ENCODE measurements at regions not wholly inside any gene's neighbourhood (a gene's known extent, or its start where the extent isn't known, plus 50 kb on each side); places are given as distances from the start of the nearest gene placed in this dataset.
A peak's percentile ranks its signal among the peaks of the same experiment; 100 is the strongest.

DNA sequence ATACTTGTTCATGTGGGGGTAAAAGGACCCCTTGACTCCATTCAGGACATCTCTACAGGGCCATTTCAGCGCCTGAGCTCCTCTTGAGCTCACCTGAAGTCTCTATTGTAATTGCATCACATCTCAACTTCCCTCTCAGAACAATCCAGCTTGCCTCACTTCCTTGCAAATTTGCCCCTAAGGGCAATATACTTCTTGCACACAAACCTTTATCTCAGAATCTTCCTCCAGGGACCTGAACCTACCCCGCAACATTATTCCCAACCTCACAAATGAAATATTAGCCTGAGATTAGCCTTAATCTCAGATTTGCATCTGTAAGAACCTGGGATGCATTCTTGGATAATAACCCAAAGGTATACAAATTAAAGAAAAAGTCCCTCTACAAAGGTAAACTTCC, 159.2 kb downstream of the DRD1 start:
- H3K4me1 Mint-ChIP-seq (ENCODE audit: low read depth, unreplicated experiment), result peaks cover 52% of the 10 kb centered on the region
- no peak overlapping the region for H3K4me3 Mint-ChIP-seq (ENCODE audit: unreplicated experiment)
- no peak overlapping the region for H3K4me3 ChIP-seq (ENCODE audit: low read depth, low read length)
- H3K9me3 ChIP-seq, result no peaks in the 10 kb centered on the region
- CTCF ChIA-PET, result no interaction called here
- no peaks in the 10 kb centered on the region for H3K27me3 Mint-ChIP-seq (ENCODE audit: insufficient read depth, unreplicated experiment)
- no peaks in the 10 kb centered on the region for H3K36me3 ChIP-seq (ENCODE audit: control insufficient read depth, insufficient read depth, low read length)
- POLR2A ChIA-PET, result no interaction called here
- H3K27ac Mint-ChIP-seq (ENCODE audit: unreplicated experiment), result peak overlapping the region; percentile 93
- H3K4me1 ChIP-seq, result peaks cover 59% of the 10 kb centered on the region
- peaks cover 9% of the 10 kb centered on the region for H3K36me3 Mint-ChIP-seq (ENCODE audit: insufficient read depth, unreplicated experiment)
- intact Hi-C loops (cut with micrococcal nuclease; ENCODE audit: unreplicated experiment), result loop anchor here (5.0 kb wide), 1 partner anchor 132 kb away; no protein-coding TSS in a partner anchor
- H3K27me3 ChIP-seq (replicated peaks; ENCODE audit: control insufficient read depth, insufficient read depth, low read length), result no peaks in the 10 kb centered on the region
- TF ChIP-seq, protein P1, sequence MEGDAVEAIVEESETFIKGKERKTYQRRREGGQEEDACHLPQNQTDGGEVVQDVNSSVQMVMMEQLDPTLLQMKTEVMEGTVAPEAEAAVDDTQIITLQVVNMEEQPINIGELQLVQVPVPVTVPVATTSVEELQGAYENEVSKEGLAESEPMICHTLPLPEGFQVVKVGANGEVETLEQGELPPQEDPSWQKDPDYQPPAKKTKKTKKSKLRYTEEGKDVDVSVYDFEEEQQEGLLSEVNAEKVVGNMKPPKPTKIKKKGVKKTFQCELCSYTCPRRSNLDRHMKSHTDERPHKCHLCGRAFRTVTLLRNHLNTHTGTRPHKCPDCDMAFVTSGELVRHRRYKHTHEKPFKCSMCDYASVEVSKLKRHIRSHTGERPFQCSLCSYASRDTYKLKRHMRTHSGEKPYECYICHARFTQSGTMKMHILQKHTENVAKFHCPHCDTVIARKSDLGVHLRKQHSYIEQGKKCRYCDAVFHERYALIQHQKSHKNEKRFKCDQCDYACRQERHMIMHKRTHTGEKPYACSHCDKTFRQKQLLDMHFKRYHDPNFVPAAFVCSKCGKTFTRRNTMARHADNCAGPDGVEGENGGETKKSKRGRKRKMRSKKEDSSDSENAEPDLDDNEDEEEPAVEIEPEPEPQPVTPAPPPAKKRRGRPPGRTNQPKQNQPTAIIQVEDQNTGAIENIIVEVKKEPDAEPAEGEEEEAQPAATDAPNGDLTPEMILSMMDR (IDR thresholded peaks at IDR 0.05; ENCODE audit: insufficient read depth in 1 of 2, low read depth in 1 of 2, low read length in 1 of 2, severe bottlenecking in 1 of 2, unreplicated experiment in 1 of 2), result no peak
- no TSS peak for BruUV-seq (replicated peaks)
- DNase-seq, result no peak
- H3K9me3 Mint-ChIP-seq (ENCODE audit: unreplicated experiment), result peaks cover 10% of the 10 kb centered on the region

DNA sequence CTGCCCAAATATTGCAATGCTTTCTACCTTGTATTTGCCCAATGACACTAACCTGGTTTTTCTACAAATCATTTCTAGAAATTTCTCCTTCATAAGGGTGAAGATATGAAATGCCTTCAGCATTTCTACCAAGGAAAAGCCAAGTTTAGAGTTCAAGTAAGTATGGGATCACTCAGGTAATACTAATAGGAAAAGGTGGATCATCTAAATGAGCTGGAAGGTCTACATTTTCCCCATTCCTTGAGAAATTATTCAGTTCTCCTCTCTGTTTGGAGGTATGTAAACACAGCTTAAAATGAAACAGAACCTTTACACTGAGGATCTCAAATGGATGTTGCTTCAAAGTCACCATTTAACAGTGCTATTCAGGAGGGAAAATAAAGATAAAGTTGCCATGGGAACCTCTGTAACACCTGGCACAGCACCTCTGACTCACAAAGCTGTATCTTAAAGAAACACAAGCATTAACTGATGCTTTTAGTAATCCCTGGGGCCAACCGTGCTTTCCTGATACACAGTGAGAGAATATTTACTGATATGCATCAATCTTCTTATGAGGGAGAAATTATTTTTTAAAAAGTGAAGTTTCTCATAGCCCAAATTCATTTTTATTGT, 161.3 kb downstream of the DRD1 start:
- Histone ChIP-seq H3K36me3 (ENCODE audit: control insufficient read depth, insufficient read depth, low read length) (no peaks in the 10 kb centered on the region), H3K27me3 (replicated peaks; ENCODE audit: control insufficient read depth, insufficient read depth, low read length) (no peaks in the 10 kb centered on the region), H3K4me1 (peaks cover 48% of the 10 kb centered on the region), H3K9me3 (no peaks in the 10 kb centered on the region), H3K4me3 (ENCODE audit: low read depth, low read length) (no peak overlapping the region)
- Mint-ChIP-seq H3K36me3 (ENCODE audit: insufficient read depth, unreplicated experiment) (peaks cover 9% of the 10 kb centered on the region), H3K4me1 (ENCODE audit: low read depth, unreplicated experiment) (peaks cover 42% of the 10 kb centered on the region), H3K4me3 (ENCODE audit: unreplicated experiment) (no peak overlapping the region), H3K27ac (ENCODE audit: unreplicated experiment) (peak overlapping the region; percentile 93), H3K9me3 (ENCODE audit: unreplicated experiment) (peaks cover 15% of the 10 kb centered on the region), H3K27me3 (ENCODE audit: insufficient read depth, unreplicated experiment) (no peaks in the 10 kb centered on the region)
- ChIA-PET CTCF (interaction anchor here (1.1 kb wide), 1 partner anchor 181 kb away, joined by 3 read pairs; no protein-coding TSS in a partner anchor), POLR2A (no interaction called here)
- DNase-seq, result peak; percentile 67 to 77
- intact Hi-C loops (cut with micrococcal nuclease; ENCODE audit: unreplicated experiment), result loop anchor here (1.0 to 5.0 kb wide), 2 partner anchors 62 to 135 kb away; no protein-coding TSS in a partner anchor
- TF ChIP-seq, protein P1 (IDR thresholded peaks at IDR 0.05; ENCODE audit: insufficient read depth in 1 of 2, low read depth in 1 of 2, low read length in 1 of 2, severe bottlenecking in 1 of 2, unreplicated experiment in 1 of 2), result no peak
- no TSS peak for BruUV-seq (replicated peaks)

DNA sequence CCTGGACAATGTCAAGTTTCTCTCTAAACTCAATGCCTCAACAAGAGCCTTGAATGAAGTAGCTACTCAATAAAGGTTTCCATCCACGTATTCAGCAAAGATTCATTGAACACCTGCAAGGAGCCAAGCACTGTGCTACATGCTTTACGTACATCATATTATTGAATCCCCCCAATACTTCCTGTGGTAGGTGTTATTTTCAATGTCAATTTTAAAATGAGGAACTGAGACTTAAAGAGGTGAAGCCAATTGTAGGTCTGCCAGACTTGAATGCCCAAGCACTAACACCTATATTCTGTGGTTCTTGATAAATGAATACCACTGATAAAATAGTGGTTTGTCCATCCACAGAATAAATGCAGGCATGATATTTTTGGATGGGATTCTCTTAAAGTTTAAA, 162.3 kb downstream of the DRD1 start:
- BruUV-seq (replicated peaks), result no TSS peak
- CTCF ChIA-PET, result no interaction called here
- no peaks in the 10 kb centered on the region for H3K27me3 Mint-ChIP-seq (ENCODE audit: insufficient read depth, unreplicated experiment)
- peak overlapping the region; percentile 41 for H3K27ac Mint-ChIP-seq (ENCODE audit: unreplicated experiment)
- POLR2A ChIA-PET, result no interaction called here
- peaks cover 42% of the 10 kb centered on the region for H3K4me1 Mint-ChIP-seq (ENCODE audit: low read depth, unreplicated experiment)
- Histone ChIP-seq H3K36me3 (ENCODE audit: control insufficient read depth, insufficient read depth, low read length) (no peaks in the 10 kb centered on the region), H3K9me3 (no peaks in the 10 kb centered on the region), H3K4me1 (peaks cover 48% of the 10 kb centered on the region), H3K27me3 (replicated peaks; ENCODE audit: control insufficient read depth, insufficient read depth, low read length) (no peaks in the 10 kb centered on the region), H3K4me3 (ENCODE audit: low read depth, low read length) (no peak overlapping the region)
- H3K9me3 Mint-ChIP-seq (ENCODE audit: unreplicated experiment), result peaks cover 20% of the 10 kb centered on the region
- H3K36me3 Mint-ChIP-seq (ENCODE audit: insufficient read depth, unreplicated experiment), result peaks cover 1% of the 10 kb centered on the region
- intact Hi-C loops (cut with micrococcal nuclease; ENCODE audit: unreplicated experiment), result loop anchor here (5.0 kb wide), 1 partner anchor 136 kb away; no protein-coding TSS in a partner anchor
- DNase-seq, result no peak
- no peak overlapping the region for H3K4me3 Mint-ChIP-seq (ENCODE audit: unreplicated experiment)
- TF ChIP-seq, protein P1 (IDR thresholded peaks at IDR 0.05; ENCODE audit: insufficient read depth in 1 of 2, low read depth in 1 of 2, low read length in 1 of 2, severe bottlenecking in 1 of 2, unreplicated experiment in 1 of 2), result no peak
